ENCODE measurements at regions not wholly inside any gene's neighbourhood (a gene's known extent, or its start where the extent isn't known, plus 50 kb on each side); places are given as distances from the start of the nearest gene placed in this dataset.

- TF ChIP-seq POLR2A (IDR thresholded peaks at IDR 0.05) (no peak), CTCF (IDR thresholded peaks at IDR 0.05) (no peak), EP300 (IDR thresholded peaks at IDR 0.05) (no peak), POLR2AphosphoS5 (IDR thresholded peaks at IDR 0.05) (no peak)
Measured at GRCh38 chr21:27035791-27036190, 68.9 kb upstream of the ADAMTS5 start.

Measured in suprapubic skin (tissue), 4 donors.